ENCODE measurements at regions not wholly inside any gene's neighbourhood (a gene's known extent, or its start where the extent isn't known, plus 50 kb on each side); places are given as distances from the start of the nearest gene placed in this dataset.

DNA sequence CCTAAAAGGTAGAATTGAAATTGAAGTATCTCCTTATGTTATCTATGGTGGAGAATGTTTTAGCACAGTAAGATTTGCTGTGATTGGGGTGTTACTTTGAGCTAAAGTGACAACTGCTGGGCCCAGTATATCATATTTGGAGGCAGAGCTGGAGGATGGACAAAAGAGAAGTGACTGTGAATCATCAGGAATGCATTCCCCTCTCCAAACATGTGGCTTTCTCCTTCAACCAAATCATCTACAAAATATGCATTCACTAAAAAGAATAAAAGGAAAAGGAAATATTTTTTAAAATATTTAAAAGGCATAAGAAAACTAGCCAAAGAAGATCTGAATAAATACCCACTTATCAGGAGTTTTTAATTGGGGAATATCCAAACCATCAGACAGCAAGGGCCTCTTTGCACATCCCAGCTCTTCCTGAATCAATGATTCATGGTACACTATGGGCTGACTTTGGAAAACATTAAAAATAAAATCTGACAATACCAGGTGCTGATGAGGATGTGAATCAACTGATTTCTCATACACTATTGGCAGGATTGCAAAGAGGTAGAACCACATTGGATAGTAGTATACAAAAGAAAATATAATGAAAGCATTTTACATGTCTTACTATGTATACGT lies 671.7 kb upstream of the NR3C2 start:
- TF ChIP-seq, protein P1, sequence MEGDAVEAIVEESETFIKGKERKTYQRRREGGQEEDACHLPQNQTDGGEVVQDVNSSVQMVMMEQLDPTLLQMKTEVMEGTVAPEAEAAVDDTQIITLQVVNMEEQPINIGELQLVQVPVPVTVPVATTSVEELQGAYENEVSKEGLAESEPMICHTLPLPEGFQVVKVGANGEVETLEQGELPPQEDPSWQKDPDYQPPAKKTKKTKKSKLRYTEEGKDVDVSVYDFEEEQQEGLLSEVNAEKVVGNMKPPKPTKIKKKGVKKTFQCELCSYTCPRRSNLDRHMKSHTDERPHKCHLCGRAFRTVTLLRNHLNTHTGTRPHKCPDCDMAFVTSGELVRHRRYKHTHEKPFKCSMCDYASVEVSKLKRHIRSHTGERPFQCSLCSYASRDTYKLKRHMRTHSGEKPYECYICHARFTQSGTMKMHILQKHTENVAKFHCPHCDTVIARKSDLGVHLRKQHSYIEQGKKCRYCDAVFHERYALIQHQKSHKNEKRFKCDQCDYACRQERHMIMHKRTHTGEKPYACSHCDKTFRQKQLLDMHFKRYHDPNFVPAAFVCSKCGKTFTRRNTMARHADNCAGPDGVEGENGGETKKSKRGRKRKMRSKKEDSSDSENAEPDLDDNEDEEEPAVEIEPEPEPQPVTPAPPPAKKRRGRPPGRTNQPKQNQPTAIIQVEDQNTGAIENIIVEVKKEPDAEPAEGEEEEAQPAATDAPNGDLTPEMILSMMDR (IDR thresholded peaks at IDR 0.05; ENCODE audit: borderline replicate concordance, insufficient read depth, low read depth, low read length), result no peak
- H3K4me3 ChIP-seq (ENCODE audit: low read depth, low read length), result no peak overlapping the region

DNA sequence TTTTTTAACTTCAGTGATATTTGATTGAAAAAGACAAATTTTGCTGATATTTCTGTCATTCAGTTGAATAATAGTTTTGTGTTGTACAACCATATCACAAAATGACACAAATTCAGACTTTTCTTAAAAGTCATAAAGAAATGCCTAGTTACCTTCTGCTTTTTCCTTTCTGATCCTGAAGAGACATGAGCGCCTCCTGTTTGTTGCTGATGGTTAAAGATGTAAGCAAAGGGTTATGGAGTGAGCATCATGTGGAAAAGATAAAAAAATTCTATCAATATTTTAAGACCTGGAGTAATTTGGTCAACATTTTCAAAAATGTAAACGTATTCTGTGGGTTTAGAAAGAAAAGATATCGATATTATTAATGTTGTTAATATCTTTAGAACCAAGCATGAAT lies 669.9 kb upstream of the NR3C2 start:
- TF ChIP-seq, protein P1 (IDR thresholded peaks at IDR 0.05; ENCODE audit: borderline replicate concordance, insufficient read depth, low read depth, low read length), result no peak
- no peak overlapping the region for H3K4me3 ChIP-seq (ENCODE audit: low read depth, low read length)

DNA sequence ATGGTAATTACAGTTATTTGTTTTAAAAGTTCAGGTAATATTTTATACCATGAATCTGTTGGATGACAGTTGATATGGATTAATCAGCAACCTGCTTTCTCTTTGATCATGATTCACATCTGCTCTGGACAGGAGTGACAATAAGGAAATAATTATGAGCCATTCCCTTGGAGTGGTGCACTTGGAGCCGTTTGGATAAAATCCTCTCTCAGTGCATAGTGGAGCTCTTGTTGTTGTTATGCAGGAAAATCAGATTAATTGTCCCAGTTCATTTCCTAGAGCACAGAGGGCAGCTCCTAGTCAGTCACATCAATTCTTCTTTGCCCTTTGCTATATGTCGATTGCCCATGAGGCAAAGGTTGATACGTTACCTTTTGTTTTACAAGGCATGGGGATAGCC lies 668.3 kb upstream of the NR3C2 start:
- TF ChIP-seq, protein P1 (IDR thresholded peaks at IDR 0.05; ENCODE audit: borderline replicate concordance, insufficient read depth, low read depth, low read length), result no peak
- H3K4me3 ChIP-seq (ENCODE audit: low read depth, low read length), result no peak overlapping the region

DNA sequence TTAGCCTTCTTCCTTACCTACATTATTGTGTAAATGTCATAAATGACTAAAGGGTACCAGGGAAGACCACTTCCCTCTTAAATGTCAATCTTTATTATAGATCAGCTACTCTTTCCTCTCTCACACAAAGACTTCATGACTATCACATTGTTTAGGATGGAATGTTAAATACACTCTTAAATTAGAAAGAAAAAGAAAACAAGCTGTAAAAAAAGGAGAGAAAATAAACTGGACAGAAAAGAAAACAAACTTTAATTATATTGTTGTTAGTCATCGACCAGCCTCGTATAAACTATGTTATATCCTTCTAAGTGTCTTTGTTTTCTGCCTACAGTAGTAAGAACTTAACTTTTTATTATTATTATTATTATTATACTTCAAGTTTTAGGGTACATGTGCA lies 666.4 kb upstream of the NR3C2 start:
- TF ChIP-seq, protein P1 (IDR thresholded peaks at IDR 0.05; ENCODE audit: borderline replicate concordance, insufficient read depth, low read depth, low read length), result no peak
- H3K4me3 ChIP-seq (ENCODE audit: low read depth, low read length), result no peak overlapping the region

DNA sequence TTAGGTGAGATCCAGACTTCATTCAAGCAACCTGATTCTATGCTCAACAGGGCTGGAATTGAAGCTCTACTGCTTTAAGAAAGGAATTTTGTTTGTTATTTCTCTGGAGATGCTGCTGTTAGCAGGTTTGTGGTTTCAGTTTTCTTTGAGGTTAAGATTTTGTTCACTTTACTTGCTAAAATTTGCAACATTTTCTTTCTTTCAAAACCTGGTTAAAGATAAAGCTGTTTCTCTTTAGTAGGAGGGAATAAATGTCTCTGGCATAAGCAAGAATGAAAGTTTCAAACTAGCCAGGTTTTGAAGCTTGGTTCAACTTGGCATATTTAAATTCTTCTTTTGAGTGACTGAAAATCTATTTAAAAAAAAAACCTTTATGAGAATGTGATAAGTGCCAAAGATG lies 660.6 kb upstream of the NR3C2 start:
- H3K4me3 ChIP-seq (ENCODE audit: low read depth, low read length), result no peak overlapping the region
- TF ChIP-seq, protein P1 (IDR thresholded peaks at IDR 0.05; ENCODE audit: borderline replicate concordance, insufficient read depth, low read depth, low read length), result no peak

DNA sequence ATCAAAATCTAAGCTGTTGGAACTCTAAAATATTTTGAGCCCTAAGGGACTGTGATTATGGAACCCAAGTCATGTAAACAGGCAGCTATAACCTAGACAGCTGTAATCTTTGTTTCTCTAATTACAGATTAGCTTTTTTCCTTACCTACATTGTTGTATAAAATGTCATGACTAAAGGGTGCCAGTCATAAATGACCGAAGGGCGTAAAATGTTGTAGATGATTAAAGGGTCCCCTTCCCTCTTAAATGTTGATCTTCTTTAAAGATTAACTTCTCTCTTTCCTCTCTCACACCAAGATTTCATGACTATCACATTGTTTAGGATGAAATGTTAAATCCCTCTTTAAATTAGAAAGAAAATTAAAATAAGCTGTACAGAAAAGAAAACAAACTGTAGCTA lies 659.4 kb upstream of the NR3C2 start:
- TF ChIP-seq, protein P1 (IDR thresholded peaks at IDR 0.05; ENCODE audit: borderline replicate concordance, insufficient read depth, low read depth, low read length), result no peak
- H3K4me3 ChIP-seq (ENCODE audit: low read depth, low read length), result no peak overlapping the region

DNA sequence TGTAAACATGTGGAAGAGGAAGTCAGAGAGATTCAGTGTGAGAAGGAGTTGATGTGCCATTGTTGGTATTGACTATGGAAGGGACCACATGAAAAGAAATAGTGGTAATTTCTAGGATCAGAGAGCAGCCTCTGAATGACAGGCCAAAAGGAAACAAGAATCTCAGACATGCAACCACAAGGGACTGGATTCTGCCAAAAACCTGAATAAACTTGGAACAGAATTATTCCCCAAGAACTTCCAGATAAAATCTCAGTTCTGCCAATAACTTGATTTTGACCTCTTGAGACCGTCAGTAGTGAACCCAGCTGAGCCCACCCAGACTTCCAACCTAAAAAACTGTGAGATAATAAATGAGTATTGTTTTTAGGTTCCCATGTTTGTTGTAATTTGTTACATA lies 653.6 kb upstream of the NR3C2 start:
- no peak overlapping the region for H3K4me3 ChIP-seq (ENCODE audit: low read depth, low read length)
- TF ChIP-seq, protein P1 (IDR thresholded peaks at IDR 0.05; ENCODE audit: borderline replicate concordance, insufficient read depth, low read depth, low read length), result no peak
